Hepatocyte (in vitro differentiated cells): ENCODE measurements at regions not wholly inside any gene's neighbourhood (a gene's known extent, or its start where the extent isn't known, plus 50 kb on each side); places are given as distances from the start of the nearest gene placed in this dataset.

Source experiments
- CTCF ChIP-seq: fragments of 200-600 bp; sonication (generic); IDR thresholded peaks from 2 replicates; pipeline ENCODE4 v1.5.1; 2016; ENCODE audit warnings: antibody characterized with exemption, mild to moderate bottlenecking; ENCODE audit not compliant: poor library complexity
- EZH2phosphoT487 ChIP-seq: fragments of 200-600 bp; sonication (generic); IDR thresholded peaks from one replicate; pipeline ENCODE4 v1.6.1; 2018; ENCODE audit warnings: antibody characterized with exemption, mild to moderate bottlenecking, low read depth, moderate library complexity; ENCODE audit not compliant: unreplicated experiment, severe bottlenecking

DNA sequence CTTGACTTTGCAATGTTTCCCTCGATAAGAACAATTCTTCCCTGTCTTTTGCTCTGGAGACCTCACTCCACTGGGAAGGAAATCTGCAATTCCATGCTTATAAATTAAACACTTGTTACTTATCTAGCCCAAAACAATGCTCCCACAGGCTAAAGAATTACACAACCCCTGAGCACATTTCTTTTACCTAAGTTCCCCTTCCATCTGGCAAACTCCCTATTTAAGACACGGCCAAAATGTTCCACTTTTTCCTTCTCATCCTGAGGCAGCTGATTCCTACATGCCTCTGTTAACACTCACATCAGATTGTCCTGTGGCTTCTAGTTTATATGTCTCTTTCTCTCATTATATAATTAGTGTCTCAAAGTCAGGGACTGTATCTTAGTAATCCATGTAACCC is 211.7 kb downstream of the COX18 start:
- TF ChIP-seq CTCF = no peak
- TF ChIP-seq EZH2phosphoT487 = no peak
